GM18909 (cell line): ENCODE measurements at regions not wholly inside any gene's neighbourhood (a gene's known extent, or its start where the extent isn't known, plus 50 kb on each side); places are given as distances from the start of the nearest gene placed in this dataset.

Source experiments
- ATAC-seq: cut with Tn5 transposase; IDR thresholded peaks from one replicate; pipeline ENCODE4 v1.9.1; 2021; ENCODE audit warnings: mild to moderate bottlenecking; ENCODE audit not compliant: unreplicated experiment, poor library complexity

DNA sequence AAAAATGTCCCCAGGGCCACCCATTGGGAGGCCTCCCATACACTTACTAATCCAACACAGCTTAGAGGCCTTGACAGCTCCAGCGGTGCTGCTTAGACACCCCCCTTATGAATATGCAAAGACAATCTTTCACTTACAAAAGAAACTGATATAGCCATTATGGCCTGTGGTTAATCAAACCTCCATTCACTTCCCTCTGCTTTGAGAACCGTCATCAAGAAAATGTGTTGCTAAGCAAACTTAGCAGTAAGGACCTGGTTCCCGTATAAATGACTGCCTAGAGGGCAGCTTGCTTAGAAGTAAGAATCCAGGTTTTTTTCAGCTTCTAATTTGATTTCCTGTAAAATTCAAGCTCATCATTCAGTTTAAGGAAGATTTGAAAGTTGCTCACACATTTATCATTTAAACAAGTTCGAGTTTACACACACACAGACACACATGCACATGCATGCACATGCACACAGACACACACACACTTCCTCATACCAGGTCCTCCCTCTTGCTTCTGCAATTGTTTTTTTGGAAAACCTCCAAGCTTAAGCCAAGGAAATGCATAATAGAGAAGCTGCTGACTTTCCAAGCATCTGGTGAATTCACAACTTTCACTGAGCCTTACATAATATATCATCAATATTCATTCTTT is 137.7 kb upstream of the BLID start:
- no peak for ATAC-seq

- no peak for ATAC-seq
These were observed 132.9 kb upstream of the BLID start for GRCh38 chr11:122248939-122249338.

GRCh38 chr11:122248131-122248530 is 132.1 kb upstream of the BLID start:
- ATAC-seq, result no peak

DNA sequence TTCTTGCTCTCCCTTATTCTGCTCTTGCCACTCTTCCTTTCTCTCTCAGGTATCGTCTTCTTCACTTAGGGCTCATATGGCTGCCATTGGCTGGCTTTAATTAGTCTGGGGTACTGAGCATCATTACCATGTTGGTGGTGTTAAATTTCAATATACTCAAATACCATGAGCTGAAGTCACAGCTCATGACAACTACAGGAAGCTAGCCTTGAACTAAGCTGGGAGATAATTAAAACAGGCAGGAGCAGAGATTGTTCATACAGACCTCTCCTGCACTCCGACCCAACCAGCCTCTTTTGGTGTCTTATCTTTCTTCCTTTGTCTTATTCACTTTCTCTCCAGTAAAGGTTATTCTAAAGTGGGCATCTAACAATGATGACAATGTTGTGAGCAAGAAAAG is 130.9 kb upstream of the BLID start:
- ATAC-seq, result no peak

- ATAC-seq, result no peak
These were observed 126.7 kb upstream of the BLID start for GRCh38 chr11:122242731-122243130.

DNA sequence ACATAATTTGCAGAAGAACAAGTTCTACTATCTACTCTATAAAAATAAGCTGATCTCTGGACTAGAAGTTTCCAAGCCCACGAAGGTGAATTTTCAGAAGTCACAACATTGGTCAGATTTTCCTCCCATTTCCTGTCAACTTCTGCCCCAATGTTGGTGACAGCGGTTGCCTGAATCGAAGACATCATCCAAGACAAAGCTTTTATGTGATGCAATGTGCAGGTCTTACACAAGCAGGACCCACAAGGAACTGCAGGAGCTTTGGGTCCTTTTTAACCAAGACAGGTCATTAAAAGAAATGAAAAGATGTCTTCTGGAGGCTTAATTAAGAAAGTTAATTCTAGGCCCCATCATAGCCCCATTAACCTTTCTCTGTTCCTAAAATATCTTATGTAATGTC is 125.6 kb upstream of the BLID start:
- ATAC-seq, result no peak

GRCh38 chr11:122240638-122241037 is 124.6 kb upstream of the BLID start:
- no peak for ATAC-seq

- no peak for ATAC-seq
These were observed 119.6 kb upstream of the BLID start for GRCh38 chr11:122235615-122236014.

- no peak for ATAC-seq
These were observed 118.8 kb upstream of the BLID start for GRCh38 chr11:122234780-122235179.

GRCh38 chr11:122234257-122234656 is 118.2 kb upstream of the BLID start:
- no peak for ATAC-seq

GRCh38 chr11:122232985-122233384 is 117.0 kb upstream of the BLID start:
- no peak for ATAC-seq

DNA sequence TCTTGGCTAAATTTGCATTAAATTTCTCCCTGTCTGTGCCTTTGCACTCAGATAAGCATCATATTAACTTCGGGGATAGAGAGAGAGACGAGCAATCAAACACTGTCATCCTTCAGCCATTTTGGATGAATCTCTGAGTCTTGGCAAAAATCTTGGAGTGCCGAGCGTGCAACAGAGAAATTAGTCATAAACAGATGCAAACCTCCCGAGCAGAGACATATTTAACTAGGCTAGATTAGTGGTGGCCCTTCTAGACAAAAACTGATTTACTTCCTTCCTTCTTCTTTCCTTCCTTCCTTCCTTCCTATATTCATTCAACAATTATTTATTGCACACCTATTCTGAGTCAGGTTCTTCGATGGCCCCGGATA is 114.4 kb upstream of the BLID start:
- no peak for ATAC-seq

GRCh38 chr11:122229481-122230384 is 113.7 kb upstream of the BLID start:
- ATAC-seq, result no peak

DNA sequence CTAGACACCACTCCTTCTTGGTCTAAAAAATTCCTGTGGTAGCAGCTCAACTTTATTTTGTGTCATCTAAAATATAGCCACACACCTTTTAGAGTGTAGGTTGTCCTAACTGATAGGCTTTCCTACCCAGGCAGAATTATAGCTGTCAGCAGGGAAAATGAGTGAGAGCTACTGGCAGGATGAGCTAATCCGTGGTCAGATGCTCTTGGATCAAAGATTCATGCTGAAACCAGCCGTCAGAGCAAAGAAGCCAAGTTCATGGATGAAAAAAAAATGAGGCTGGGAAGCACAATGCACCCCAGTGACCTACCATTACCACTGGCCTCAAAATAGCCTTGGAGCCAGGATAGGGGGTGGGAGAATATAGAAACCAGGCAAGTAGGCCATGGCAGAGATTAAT is 113.1 kb upstream of the BLID start:
- ATAC-seq, result no peak

GRCh38 chr11:122226810-122227379 is 110.9 kb upstream of the BLID start:
- ATAC-seq, result no peak

DNA sequence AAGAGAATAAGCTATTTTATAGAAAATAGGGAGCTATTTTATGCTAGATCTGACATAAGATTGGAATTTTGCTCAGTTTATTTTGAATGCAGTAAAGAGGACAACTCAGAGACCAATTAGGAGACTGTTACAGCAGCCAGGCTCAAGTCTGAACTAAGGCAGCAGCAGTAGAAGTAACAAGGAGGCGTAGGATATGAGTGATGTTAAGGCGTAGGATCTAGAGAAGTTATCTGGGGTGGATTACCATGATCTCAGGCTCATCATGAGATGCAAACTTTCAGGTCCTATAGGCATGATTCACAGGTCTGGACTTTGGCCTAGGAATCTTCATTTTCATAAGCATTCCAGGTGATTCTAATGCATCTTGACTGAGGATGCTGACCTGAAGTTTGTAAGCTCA is 108.9 kb upstream of the BLID start:
- ATAC-seq, result no peak

DNA sequence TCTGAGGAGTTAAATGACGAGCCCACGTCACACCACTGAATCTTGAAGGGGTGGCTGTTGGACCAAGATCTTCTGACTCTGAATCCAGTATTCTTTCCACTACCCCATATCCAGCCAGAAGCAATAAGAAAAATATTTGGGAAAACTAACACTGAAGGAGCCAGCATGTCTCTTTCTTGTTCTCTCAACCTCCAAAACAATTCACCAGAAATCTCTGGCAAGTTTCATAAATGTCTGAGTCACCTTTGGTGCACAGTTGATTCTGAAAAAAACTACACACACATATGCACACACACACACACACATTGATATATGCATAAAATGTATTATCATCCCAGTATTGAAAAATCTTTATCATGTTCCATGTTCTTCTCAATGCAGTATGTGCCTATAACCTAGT is 104.3 kb upstream of the BLID start:
- no peak for ATAC-seq

- ATAC-seq, result no peak
These were observed 103.8 kb upstream of the BLID start for GRCh38 chr11:122219791-122220190.

- ATAC-seq, result peak; percentile 74
These were observed 99.4 kb upstream of the BLID start for GRCh38 chr11:122215244-122215992.

DNA sequence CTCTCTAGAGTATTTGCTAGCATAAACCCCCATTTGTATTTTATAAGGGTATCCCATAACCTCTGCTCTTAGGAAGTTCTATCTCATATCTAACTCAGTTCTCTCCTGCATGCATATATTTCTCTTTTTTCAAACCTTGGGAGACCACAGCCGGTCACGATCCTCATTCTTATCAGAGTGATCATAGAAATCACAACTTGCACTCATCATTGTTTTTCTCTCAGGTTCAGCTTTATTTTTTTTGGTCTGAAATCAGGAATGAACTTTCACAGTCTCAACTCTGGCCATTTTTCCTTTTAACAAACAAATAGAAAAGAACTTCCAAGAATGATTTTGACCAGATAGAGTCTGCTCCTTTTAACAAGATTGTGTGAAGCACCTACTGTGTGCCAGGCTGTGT is 98.6 kb upstream of the BLID start:
- no peak for ATAC-seq

- ATAC-seq, result no peak
These were observed 98.1 kb upstream of the BLID start for GRCh38 chr11:122214080-122214479.
